Fibroblast of the conjunctiva (primary cell): ENCODE measurements at regions not wholly inside any gene's neighbourhood (a gene's known extent, or its start where the extent isn't known, plus 50 kb on each side); places are given as distances from the start of the nearest gene placed in this dataset.
"Not testable (repeated sequence)": the region's sequence is repeated elsewhere in the genome, so short reads cannot be mapped to it uniquely, and the experiment has no call there.

Experiments
- DNase-seq: peaks from one replicate; pipeline ENCODE4 v3.0.0-alpha.2; 2010; ENCODE audit warnings: low read depth

DNA sequence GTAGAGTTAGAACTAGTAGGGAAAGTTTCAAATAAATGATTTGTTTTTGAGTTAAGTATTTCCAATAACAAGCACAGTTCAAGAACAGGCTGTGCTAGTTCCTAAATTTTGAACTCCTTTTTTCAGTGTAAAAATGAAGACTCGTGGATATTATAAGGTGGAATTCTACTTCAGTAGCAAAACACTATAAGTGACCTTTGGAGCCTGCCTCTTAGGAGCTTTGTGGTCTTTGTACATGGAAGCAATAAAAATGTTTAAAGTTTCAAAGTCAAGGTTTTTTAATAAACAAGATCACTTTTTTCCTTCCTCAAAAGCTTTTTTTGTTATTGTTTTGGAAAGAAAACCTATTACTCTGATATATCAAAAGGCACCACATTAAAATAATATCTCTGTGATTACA lies 292.4 kb upstream of the VWC2 start:
- no peak for DNase-seq

DNA sequence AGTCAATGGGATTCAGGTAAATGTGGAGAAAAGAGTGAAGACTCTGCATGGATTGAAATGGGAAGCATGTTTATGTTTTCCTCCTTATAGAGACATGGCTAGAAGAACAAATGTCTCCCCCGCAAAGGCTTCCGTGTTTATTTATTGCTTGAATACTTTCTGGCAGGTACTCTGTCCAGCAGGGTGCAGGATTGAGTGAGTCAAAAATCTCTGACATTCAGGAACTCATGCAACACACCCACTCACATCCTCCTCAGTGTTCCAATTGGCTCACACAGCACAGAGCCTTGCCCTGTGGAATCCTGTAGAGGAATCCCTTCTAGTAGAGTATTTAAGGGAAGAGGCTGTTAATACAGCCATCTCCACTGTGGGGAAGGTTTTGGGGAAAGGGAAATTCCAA lies 290.3 kb upstream of the VWC2 start:
- no peak for DNase-seq

DNA sequence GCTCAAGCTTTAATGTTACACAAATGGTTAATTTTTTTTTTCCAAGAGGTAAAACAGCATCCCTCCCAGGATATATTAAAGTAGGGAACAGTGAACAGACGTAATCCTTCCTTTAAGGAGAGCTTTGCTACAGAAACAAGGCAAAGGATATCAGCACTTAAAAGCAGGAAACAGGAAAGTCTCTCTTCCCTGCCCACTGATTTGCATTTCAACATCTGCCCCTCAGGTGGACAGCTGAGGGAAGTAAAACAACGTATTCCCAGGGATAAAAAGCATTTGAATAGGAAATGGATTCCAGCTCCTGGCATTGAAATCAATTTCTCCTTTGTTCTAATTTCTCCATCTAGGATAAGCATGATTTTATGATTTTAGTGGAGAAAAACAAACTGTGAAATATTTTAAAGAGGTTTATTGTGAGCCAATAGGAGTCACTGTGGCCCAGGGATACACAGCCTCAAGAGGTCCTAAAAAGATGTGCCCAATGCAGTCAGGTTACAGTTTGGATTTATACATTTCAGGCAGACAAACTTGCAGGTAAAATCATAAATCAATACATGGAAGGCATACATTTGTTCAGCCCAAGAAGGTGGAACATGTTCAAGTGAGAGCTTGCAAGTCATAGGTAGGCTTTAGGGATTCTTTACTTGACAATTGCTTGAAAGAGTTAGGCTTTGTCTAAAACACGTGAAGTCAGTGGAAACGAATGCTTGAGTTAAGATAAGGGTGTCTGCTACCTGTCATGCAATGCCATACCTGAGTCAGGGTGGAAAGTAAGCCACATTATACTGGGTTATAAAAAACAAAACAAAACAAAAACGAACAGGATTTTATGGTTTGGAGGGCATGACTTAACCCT lies 286.2 kb upstream of the VWC2 start:
- DNase-seq, result no peak

DNA sequence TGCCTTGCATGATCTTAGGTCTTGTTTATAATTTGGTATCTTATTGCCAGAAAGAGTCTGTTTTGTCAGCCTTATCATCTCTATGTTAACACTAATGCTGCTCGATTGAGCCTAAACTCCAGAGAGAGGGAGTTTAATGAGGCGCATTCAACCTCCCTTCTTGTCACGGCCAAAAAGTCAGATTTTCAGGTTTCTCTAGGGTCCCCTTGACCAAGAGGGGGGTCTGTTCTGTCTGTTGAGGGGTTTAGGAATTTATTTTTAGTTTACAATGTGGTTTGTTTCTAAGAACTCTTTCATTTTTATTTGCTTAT lies 285.7 kb upstream of the VWC2 start:
- no peak for DNase-seq

DNA sequence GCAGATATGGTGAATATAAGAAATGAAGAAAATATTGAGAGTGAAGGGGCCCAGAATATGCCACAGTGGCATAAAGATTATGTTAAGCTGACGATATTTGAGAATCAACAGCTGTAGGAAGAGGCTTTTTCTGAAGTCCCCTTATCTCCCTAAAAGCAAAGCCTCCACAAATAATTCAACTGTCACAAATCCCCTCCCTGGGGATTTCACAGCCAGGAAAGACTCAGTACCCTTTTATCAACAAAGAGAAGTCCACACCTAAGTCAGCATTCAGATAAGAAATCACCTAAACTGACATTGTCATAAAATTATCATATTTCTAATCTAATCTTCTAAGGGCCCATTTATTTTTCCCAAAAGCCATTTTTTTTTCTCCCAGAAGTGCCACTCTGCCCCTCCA lies 284.9 kb upstream of the VWC2 start:
- no peak for DNase-seq

DNA sequence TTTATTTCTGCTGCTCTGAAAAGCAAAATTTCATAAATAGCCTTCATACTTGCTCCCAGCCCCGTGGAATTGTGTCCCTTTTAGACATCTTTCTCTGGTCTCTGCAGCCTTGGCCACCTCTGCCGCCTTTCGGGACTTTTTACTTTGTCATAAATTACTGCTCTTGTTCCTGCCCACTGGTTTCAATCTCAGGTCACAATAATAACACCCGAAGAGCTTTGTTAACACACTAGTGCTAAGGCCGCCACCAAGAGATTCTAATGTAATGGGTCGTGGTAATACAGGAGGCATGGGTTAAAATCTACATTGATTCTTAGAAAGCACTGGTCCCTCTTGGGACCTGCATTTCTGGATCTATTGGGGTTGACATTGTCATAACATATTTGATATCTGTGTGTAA lies 276.0 kb upstream of the VWC2 start:
- no peak for DNase-seq

DNA sequence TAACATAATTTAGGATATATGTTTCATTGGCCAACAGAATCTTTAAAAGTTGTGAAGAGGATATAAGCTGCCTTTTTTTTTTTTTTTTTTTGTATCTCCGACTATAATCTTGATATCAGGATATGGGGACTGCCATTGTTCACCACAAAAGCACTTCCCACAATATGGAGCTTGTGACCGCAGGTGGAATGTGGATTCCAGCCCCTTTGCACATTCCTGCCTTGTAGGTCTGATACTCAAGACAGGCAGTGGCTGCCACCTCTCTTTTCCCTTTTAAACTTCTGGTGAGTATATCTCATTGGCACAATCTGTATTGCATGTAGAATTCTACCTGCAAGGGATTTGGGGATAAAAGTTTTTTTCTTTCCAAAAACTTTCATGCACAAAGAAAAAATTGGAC lies 272.7 kb upstream of the VWC2 start:
- no peak for DNase-seq

DNA sequence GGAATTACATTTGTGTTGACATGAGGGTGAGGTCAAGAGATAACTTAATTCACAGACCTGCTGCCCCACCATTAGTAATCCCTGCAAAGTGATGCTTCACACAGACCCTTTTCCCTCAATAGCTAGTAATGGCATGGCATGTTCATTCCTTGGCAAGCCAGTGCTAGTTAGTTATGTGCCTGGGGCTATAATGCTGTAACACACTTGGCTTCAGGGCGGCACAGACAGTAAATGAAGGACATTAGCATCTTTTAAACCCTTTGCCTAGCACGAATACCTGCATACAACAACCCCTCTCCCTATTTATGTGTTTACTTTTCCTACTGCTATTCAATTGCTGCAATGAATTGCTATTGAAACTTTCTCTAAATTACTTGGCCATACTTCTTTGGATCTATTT lies 266.2 kb upstream of the VWC2 start:
- DNase-seq, result not testable (repeated sequence)

DNA sequence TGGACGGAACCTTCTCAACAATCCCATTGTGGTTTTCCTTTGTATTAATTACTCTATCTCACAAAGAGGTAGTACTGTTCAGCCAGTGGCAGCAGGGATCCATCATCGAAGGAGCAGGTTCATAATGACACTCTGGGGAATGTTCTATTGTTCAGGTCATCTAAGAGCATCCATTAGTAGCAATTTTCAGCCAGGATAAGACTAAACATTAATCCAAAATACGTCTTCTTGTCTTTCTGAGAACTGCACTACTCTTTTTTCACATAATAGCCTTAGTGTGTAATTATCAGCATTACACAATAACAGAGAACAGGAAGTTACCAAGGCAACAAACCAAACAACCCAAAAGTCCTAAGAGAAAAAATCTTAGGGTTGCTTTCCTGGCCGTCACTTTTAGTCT lies 259.5 kb upstream of the VWC2 start:
- no peak for DNase-seq

DNA sequence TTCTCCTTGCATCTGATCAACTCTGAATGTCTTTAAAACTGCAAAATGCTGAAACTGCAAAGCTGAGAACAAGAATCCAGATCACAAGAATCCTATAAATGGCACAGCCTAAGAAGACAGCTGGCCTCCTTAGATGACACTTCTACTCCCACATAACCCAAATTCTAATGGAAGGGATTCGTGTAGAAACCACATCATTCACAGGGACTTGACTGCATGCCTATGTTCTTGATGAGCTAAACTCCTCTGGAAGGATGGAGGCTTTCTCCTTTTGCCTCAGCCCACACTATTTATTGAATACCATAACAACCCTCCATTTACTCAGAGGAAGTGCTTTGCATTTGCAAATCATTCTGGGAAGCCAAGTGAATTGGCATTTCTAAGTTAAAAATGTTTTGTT lies 252.5 kb upstream of the VWC2 start:
- DNase-seq, result no peak

DNA sequence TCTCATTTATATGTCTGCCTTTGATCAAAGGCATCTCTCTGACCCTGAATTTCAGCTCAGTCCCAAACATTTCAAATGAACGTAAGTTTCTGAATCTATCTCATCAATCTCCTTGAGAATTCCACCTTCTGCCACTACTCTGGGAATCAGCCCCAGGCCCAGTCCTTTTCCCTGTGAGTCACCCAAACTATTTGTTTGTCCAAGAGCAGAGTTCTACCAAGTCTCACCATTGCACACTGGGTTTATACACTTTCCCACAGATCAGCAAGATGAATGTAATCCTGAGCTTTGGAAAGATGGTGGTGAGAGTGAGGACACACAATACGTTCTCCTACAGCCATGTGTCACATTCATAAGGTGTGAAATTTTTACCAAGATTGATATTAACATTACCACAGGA lies 251.3 kb upstream of the VWC2 start:
- no peak for DNase-seq

DNA sequence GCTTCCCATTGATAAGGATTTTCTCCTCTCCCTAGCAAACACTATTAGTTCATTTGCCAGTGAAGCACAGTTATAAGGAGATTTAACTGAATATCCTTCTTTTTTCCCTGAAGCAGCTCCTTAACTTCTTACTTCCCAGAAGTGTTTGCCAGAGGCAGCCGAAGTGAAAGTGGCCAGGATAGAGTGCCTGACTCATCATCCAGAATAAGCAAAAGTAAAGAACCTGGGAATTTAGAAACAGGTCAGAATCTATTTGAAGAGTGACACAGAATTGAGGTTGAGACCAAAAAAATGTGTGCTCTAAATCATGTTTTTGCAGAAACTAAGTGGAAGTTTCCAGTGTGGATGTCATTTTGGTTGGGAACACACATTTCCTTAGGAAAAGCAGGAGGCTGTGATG lies 249.6 kb upstream of the VWC2 start:
- no peak for DNase-seq

DNA sequence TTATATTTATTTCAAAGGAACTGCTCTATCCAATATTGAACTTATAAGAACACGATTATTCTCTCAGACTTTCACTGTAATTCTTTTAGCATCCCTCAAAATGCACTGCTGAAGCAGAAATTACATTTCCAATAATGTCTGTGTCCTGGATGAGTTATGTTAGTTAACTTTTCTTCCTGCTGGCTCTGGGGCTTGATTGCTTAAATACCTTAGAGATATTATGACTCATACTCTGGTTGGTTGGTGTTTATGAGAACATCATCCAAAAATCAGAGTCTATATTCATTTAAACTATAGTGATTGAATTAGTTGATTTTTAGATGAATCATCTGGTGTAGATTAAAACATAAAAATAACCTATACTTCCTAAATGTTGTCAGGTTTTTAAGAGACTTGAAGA lies 246.3 kb upstream of the VWC2 start:
- DNase-seq, result no peak

DNA sequence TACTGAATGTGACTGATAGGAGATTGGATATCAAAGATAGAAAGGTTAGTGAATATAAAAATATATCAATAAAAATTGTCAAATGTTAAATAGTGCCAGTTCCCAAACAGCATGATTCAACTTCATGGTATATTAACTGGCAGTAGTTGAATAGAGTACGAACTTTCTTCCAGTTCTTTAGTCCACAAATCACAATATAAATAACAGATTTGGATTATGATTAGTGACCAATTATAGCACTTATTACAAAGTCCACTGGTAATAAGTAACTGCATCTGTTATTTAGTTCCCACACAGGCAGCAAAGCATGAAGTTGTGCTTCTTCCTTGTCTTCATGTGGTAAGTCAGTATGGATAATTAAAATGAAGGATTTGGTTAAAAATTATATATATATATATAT lies 243.0 kb upstream of the VWC2 start:
- no peak for DNase-seq

DNA sequence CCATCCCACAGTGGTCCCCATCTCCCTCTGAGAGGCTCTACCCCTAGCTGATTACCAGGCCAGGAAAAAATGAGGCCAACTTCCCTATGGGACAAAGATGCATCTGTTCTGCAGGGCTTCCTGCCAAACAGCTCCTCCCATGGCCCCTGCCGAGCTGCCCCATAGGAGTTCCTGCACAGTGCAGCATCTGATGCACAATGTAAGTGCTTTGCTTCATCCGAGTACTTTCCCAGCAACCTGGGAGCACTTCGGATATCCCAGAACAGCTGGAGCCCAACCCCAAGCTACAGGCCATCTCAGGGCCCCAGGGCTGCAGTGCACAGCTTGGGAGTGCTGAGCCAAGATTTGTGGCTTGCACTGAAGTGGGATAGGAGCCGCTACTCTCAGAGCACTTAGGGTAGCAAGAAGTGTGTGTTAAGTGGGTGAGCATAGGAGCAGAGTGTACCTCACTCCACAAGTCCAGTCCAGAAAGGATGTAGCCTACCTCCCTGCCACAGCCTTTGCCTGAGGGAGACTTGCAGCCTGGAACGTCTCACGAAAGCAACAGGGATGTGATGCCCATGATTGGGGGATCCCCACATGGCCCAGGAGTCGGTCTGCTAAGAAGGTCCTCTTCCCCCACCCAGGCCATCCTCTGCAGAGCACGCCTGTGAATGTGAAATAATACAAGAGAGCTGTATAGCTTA lies 209.6 kb upstream of the VWC2 start:
- DNase-seq, result no peak

DNA sequence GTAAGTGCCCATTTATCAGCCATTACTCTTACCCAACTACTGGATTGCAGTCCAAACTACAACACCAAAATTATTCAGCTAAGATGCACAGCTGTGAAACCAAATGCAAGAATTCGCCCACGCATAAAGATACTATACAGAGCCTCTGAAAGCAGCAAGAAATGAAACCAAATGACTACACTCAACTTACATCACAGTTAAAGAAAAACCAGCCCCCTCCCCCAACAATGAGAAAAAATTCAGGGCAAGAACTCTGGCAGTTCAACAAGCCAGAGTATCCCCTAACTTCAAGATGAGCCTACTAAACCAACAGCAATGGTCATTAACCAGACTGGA lies 209.1 kb upstream of the VWC2 start:
- no peak for DNase-seq

DNA sequence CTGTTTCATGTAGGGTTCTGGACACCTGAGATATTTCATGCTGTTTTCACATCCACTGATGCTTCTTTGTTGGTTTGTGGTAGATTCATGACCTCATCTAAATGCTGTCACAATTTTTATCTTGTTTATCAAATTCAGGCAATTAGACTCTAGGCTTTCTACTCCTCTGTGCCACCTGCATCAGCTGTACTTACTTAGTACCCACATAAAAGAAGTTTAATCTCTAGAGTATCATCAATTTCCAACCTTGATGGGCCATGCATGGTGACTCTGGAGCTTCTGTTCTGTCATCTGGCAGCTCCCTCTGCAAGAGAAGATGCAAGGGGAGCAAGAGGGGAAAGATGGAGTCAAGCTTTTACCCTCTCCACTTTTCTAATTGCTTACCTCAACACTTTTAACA lies 195.9 kb upstream of the VWC2 start:
- DNase-seq, result no peak

DNA sequence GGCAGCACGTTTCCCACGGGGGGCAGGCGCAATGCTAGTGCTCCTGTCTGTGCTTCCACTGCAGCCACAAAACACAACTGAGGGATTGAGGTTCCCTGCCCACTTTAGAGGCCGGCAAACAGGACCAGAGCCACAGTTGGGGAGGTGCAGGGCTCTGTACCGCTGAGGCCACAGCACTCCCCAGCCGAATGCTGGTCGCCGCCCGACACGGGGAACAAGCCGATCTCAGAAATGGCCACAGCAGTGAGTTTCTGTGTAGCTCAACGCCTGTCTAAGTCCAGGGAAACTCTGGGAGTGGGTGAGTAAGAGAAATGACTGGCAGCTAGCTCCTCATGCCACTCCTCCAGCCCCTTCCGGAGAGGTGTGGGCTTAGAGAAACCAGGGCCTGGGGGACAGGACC lies 194.0 kb upstream of the VWC2 start:
- DNase-seq, result no peak

DNA sequence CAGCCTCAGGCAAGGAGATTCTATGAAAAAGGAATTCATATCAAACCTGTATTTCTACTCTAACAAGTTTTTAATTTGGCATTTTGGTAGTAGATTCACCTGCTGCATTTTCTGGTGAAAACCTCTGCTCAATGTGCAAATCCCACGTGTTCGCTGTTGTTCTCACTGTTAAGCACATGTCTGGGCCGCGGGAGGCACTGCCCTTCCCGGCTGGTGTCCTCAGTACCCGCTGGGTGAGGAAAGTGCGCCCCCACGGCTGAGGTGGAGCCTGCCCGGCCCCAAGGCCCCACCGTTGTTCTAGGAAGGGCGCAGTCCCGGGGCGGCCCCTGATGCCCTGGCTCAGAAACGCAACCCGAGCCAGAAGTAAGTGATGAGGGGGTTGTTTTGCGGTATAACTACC lies 193.4 kb upstream of the VWC2 start:
- no peak for DNase-seq

DNA sequence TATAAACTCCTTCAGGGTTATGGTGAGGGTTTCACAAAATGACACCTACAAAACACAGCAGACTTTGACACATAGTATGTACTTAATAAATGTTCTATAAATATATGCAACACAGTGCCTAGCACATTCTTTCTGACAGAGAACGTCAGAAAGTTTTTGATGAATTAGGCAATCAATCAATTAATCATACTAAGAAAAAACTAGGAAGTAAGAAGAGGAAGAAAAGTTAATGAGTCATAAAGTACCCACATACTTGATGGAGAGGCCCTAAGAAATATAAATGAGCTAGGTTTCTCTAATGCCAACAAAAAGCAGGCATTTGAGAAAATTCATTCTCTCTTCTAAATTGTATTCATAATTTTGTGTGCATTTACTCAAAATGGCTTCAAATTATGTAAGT lies 192.7 kb upstream of the VWC2 start:
- DNase-seq, result no peak

DNA sequence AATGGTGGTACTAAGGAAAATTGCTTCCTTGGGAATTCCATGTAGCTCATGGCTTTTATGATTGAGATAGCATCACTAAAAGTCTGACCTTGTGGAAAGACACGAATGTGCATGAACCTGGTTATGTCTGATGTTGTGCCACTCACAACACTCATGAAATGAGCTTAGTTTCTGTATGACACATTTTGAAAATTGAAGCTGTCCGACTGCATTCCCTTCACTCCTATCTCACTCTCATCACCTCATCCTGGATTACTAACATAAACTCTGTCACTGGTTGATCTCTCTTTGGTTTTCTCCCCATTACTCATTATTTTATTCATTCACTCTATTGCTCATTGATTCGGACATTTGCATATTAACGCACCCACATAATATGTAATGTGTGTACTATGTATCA lies 190.0 kb upstream of the VWC2 start:
- no peak for DNase-seq

DNA sequence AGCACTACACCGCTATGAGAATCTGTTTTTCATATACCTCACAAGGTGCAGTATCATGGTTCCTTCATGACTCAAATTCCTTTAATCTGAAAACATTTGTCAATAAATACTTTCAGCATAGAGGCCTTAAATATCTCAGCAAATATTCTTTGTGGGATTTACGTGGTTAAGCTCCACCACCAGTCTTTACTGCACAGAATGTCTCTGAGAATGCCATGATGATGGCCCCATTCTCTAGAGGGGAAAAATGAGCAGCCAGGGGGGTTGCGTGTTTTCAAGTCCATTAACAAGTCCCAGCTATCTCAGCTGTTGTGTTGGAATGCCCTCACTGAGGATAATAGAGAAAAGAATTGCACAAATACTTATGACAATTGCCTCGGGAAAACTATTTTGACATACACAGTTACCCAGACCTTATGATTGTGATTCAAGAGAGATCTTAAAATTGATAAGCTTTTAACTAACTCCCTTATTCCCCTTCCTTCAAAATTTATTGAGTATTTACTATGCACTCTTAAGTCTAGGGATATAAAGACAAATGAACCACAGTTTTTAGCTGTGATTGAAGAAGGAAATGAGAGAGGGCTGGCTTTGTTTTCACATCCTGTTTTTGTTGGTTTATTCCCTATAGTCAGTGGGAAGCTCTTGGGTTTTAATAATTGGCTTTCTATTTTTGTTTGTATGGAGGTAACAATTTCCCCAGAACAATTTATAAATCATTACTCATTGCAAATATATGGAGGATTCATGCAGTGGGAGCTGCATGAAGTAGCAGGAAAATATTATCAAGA lies 176.5 kb upstream of the VWC2 start:
- DNase-seq, result no peak

DNA sequence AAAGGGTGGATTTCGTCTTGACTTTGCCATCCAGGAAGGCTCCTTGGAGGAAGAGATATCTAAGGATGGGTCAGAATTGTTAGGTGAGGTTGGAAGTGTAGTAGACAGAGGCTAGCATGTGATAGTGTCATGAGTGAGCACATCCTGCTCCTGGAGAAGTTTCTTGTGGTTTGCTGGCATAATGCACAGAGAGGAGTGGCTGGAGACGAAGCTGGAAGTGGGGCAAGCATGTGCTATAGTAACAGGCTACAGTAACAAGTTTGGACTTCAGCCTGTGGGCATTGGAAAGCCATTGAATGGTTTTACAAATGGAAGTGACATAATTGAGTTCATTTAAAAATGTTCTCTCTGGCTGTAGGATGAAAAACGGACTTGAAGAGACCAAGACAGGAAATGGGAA lies 175.6 kb upstream of the VWC2 start:
- DNase-seq, result no peak
